OCI-LY3 (cell line): ENCODE measurements at regions not wholly inside any gene's neighbourhood (a gene's known extent, or its start where the extent isn't known, plus 50 kb on each side); places are given as distances from the start of the nearest gene placed in this dataset.

Source experiments
- H2AFZ ChIP-seq: fragments of 200-600, 300-600 bp; shearing (Covaris generic); 2 replicates; pipeline ENCODE4 v1.6.0; 2014; ENCODE audit warnings: antibody characterized with exemption, low read depth, low read length
- H3K27ac ChIP-seq: fragments of 200-600, 300-600 bp; sonication (generic); 2 replicates; pipeline ENCODE4 v1.5.1; 2014; ENCODE audit warnings: mild to moderate bottlenecking, low read length, moderate library complexity, mixed read lengths
- H3K27me3 ChIP-seq: fragments of 200-600, 300-600 bp; sonication (generic); 2 replicates; pipeline ENCODE4 v1.6.1; 2014; ENCODE audit warnings: low read depth, low read length, mixed read lengths
- H3K36me3 ChIP-seq: fragments of 200-600, 300-600 bp; sonication (generic); replicated peaks from 2 replicates; pipeline ENCODE3; 2014; ENCODE audit warnings: low read depth, low read length, mixed read lengths
- H3K4me1 ChIP-seq: fragments of 300-600, 200-600 bp; sonication (generic); 2 replicates; pipeline ENCODE4 v1.6.1; 2014; ENCODE audit warnings: low read length, mixed read lengths
- H3K4me2 ChIP-seq: fragments of 200-600, 300-600 bp; sonication (generic); 2 replicates; pipeline ENCODE4 v1.6.1; 2014; ENCODE audit warnings: low read length, mixed read lengths
- H3K4me3 ChIP-seq: fragments of 300-600, 200-600 bp; sonication (generic); 2 replicates; pipeline ENCODE4 v1.5.1; 2014; ENCODE audit warnings: antibody characterized with exemption, mild to moderate bottlenecking, low read length, moderate library complexity
- H3K79me2 ChIP-seq: fragments of 300-600, 200-600 bp; shearing (Covaris generic); 2 replicates; pipeline ENCODE4 v1.6.1; 2014; ENCODE audit warnings: mild to moderate bottlenecking, low read length, mixed read lengths
- H3K9ac ChIP-seq: fragments of 300-600, 200-600 bp; shearing (Covaris generic); 2 replicates; pipeline ENCODE4 v1.6.0; 2014; ENCODE audit warnings: mild to moderate bottlenecking, low read length, moderate library complexity
- H3K9me3 ChIP-seq: fragments of 200-600, 300-600 bp; shearing (Covaris generic); 2 replicates; pipeline ENCODE4 v1.6.1; 2014; ENCODE audit warnings: low read length, mixed read lengths; ENCODE audit not compliant: insufficient read depth
- H4K20me1 ChIP-seq: fragments of 200-600, 300-600 bp; sonication (generic); 2 replicates; pipeline ENCODE4 v1.6.1; 2016; ENCODE audit warnings: low read length, mixed read lengths; ENCODE audit not compliant: insufficient read depth
- CTCF ChIP-seq: fragments of 200-600, 300-600 bp; sonication (generic); IDR thresholded peaks from 2 replicates; pipeline ENCODE4 v1.5.1; 2014; ENCODE audit warnings: antibody characterized with exemption, low read length, low read depth
- EZH2phosphoT487 ChIP-seq: fragments of 200-600 bp; shearing (Covaris generic); IDR thresholded peaks from 2 replicates; pipeline ENCODE4 v1.6.1; 2018; ENCODE audit warnings: antibody characterized with exemption, mixed run types, low read depth

GRCh38 chr12:88273450-88273849 is 131.3 kb downstream of the TMTC3 start:
- TF ChIP-seq EZH2phosphoT487 (no peak), CTCF (no peak)
- Histone ChIP-seq H3K36me3 (no peaks in the 10 kb centered on the region), H2AFZ (no peak overlapping the region), H3K4me2 (no peak overlapping the region), H3K27ac (no peak overlapping the region), H3K79me2 (no peaks in the 10 kb centered on the region), H3K9me3 (no peaks in the 10 kb centered on the region), H3K27me3 (no peaks in the 10 kb centered on the region), H4K20me1 (no peaks in the 10 kb centered on the region), H3K4me3 (no peak overlapping the region), H3K4me1 (no peaks in the 10 kb centered on the region), H3K9ac (no peak overlapping the region)

- Histone ChIP-seq H3K36me3 (no peaks in the 10 kb centered on the region), H4K20me1 (no peaks in the 10 kb centered on the region), H3K27me3 (no peaks in the 10 kb centered on the region), H3K9me3 (no peaks in the 10 kb centered on the region), H3K79me2 (no peaks in the 10 kb centered on the region), H3K4me3 (no peak overlapping the region), H2AFZ (no peak overlapping the region), H3K9ac (no peak overlapping the region), H3K4me1 (no peaks in the 10 kb centered on the region), H3K27ac (no peak overlapping the region), H3K4me2 (no peak overlapping the region)
- TF ChIP-seq CTCF (no peak), EZH2phosphoT487 (no peak)
These were observed 131.8 kb downstream of the TMTC3 start for GRCh38 chr12:88273875-88274274.

GRCh38 chr12:88291498-88292131 is 149.5 kb downstream of the TMTC3 start:
- Histone ChIP-seq H3K4me2 (no peak overlapping the region), H4K20me1 (no peaks in the 10 kb centered on the region), H3K79me2 (no peaks in the 10 kb centered on the region), H3K4me3 (no peak overlapping the region), H3K4me1 (no peaks in the 10 kb centered on the region), H3K9ac (no peak overlapping the region), H3K36me3 (no peaks in the 10 kb centered on the region), H2AFZ (no peak overlapping the region), H3K27me3 (no peaks in the 10 kb centered on the region), H3K27ac (no peak overlapping the region), H3K9me3 (no peaks in the 10 kb centered on the region)
- TF ChIP-seq EZH2phosphoT487 (no peak), CTCF (no peak)

DNA sequence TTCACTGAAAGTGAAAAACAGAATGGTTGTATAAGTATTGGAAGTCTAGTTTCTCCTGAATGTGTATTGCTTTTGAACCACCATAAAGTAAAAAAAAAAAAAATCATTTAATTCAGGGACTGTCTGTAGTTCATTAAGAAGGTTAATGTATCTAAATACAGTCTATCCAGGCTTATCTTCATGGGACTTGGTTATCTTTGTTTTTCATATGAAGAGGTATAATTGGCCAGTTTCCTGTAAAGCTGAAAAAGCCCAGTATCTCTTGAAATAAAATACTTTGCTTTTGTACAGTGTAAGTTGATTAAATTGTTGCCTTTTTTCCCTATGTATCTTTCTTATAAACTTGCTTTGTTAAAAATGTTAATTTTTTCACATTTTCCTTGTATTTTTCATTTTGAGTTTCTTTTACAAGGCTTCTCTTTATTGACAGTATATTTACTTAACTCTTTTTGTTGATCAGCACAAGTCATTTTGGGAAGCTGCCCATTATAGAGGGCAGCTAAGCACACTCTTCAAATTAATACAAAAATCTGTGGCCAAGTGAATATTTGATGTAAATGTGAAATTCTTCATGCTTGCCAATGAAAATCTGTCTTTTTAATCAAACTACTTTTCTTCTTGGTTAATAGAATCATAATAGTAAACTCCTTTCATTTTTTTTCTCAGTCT is 156.0 kb downstream of the TMTC3 start:
- Histone ChIP-seq H3K27ac (no peak overlapping the region), H3K4me2 (no peak overlapping the region), H3K4me3 (no peak overlapping the region), H3K9ac (no peak overlapping the region), H3K9me3 (no peaks in the 10 kb centered on the region), H3K36me3 (peaks cover 3% of the 10 kb centered on the region), H3K27me3 (no peaks in the 10 kb centered on the region), H3K79me2 (no peaks in the 10 kb centered on the region), H2AFZ (no peak overlapping the region), H3K4me1 (peaks cover 30% of the 10 kb centered on the region), H4K20me1 (no peaks in the 10 kb centered on the region)
- TF ChIP-seq CTCF (no peak), EZH2phosphoT487 (no peak)
